ENCODE measurements at regions not wholly inside any gene's neighbourhood (a gene's known extent, or its start where the extent isn't known, plus 50 kb on each side); places are given as distances from the start of the nearest gene placed in this dataset.

DNA sequence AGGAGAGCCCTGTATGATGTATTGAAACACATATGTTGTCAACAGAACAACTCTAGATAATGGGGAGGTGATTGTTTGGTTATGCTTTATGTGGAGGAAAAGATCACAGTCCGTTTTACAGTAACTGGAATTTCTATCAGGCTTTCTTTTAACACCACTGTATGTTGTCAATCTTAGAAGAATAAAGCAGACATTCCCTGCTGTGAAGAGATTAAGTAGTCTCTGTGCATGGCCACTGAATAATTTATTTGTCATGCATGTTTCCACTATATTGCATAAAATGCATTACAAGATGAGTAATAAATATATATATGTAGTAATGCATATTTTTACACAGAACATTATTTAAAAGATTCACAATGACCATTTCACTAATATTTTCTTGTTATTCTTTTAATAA, 440.0 kb downstream of the ANKRD7 start:
- TF ChIP-seq, protein P1, sequence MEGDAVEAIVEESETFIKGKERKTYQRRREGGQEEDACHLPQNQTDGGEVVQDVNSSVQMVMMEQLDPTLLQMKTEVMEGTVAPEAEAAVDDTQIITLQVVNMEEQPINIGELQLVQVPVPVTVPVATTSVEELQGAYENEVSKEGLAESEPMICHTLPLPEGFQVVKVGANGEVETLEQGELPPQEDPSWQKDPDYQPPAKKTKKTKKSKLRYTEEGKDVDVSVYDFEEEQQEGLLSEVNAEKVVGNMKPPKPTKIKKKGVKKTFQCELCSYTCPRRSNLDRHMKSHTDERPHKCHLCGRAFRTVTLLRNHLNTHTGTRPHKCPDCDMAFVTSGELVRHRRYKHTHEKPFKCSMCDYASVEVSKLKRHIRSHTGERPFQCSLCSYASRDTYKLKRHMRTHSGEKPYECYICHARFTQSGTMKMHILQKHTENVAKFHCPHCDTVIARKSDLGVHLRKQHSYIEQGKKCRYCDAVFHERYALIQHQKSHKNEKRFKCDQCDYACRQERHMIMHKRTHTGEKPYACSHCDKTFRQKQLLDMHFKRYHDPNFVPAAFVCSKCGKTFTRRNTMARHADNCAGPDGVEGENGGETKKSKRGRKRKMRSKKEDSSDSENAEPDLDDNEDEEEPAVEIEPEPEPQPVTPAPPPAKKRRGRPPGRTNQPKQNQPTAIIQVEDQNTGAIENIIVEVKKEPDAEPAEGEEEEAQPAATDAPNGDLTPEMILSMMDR (conservative IDR thresholded peaks at IDR 0.05), result no peak
- no peak for TF ChIP-seq EZH2 (IDR thresholded peaks at IDR 0.05; ENCODE audit: low read depth)
